PC-9 (cell line): ENCODE measurements at regions not wholly inside any gene's neighbourhood (a gene's known extent, or its start where the extent isn't known, plus 50 kb on each side); places are given as distances from the start of the nearest gene placed in this dataset.

Experiments used
- BruUV-seq: library from RNA; stranded (reverse); fragments of 400-500 nt; replicated peaks from 2 replicates; lab custom pipeline; 2021; lab: Mats Ljungman, UMichigan
- CTCF ChIA-PET: fragments of 300-600 bp; sonication (Branson Sonifier 250); formaldehyde crosslinking; loops from one replicate; lab custom pipeline; 2022; ENCODE audit warnings: antibody characterized with exemption; lab: Charles Lee
- POLR2A ChIA-PET: fragments of 300-600 bp; sonication (Branson Sonifier 250); formaldehyde crosslinking; loops from one replicate; lab custom pipeline; 2022; ENCODE audit warnings: antibody characterized with exemption; ENCODE audit not compliant: unreplicated experiment; lab: Charles Lee
- DNase-seq, 2 experiments: peaks; one replicate each; pipeline versions ENCODE4 v3.0.0 to v3.0.0-alpha.2; 2015 to 2022; ENCODE audit warnings: mixed read lengths in 1 of 2
- H2AFZ ChIP-seq: fragments of 200-600 bp; sonication (generic); 2 replicates; pipeline ENCODE4 v1.8.1; 2017; ENCODE audit warnings: antibody characterized with exemption
- H3F3A ChIP-seq: fragments of 200-600 bp; sonication (generic); 2 replicates; pipeline ENCODE4 v1.8.1; 2017; ENCODE audit warnings: antibody characterized with exemption, mild to moderate bottlenecking, low read depth; ENCODE audit not compliant: insufficient read depth
- H3K27ac ChIP-seq: fragments of 200-600 bp; sonication (generic); 2 replicates; pipeline ENCODE4 v1.6.1; 2016; ENCODE audit warnings: mixed run types
- H3K27me3 ChIP-seq: fragments of 200-600 bp; sonication (generic); 2 replicates; pipeline ENCODE4 v1.6.1; 2016; ENCODE audit warnings: low read depth, mixed run types; ENCODE audit not compliant: insufficient read depth
- H3K36me3 ChIP-seq: fragments of 200-600 bp; sonication (generic); 2 replicates; pipeline ENCODE4 v1.6.1; 2016; ENCODE audit warnings: low read depth, mixed run types
- H3K4me1 ChIP-seq: fragments of 200-600 bp; sonication (generic); replicated peaks from 2 replicates; pipeline ENCODE4 v1.6.1; 2016; ENCODE audit warnings: mixed run types; ENCODE audit not compliant: insufficient read depth
- H3K4me2 ChIP-seq: fragments of 200-600 bp; sonication (generic); 2 replicates; pipeline ENCODE4 v1.6.1; 2017; ENCODE audit warnings: mixed run types
- H3K4me3 ChIP-seq: fragments of 200-600 bp; sonication (generic); 2 replicates; pipeline ENCODE4 v1.6.1; 2016; ENCODE audit warnings: mixed run types
- H3K79me2 ChIP-seq: fragments of 200-600 bp; sonication (generic); 2 replicates; pipeline ENCODE4 v1.6.1; 2017; ENCODE audit warnings: low read depth, mixed run types
- H3K9me2 ChIP-seq: fragments of 200-600 bp; sonication (generic); 2 replicates; pipeline ENCODE4 v1.8.1; 2017; ENCODE audit warnings: mild to moderate bottlenecking; ENCODE audit not compliant: insufficient read depth
- H3K9me3 ChIP-seq: fragments of 200-600 bp; sonication (generic); 2 replicates; pipeline ENCODE4 v1.8.1; 2016; ENCODE audit warnings: low read depth; ENCODE audit not compliant: insufficient read depth
- H4K20me1 ChIP-seq: fragments of 200-600 bp; sonication (generic); 2 replicates; pipeline ENCODE4 v1.8.1; 2017; ENCODE audit not compliant: insufficient read depth
- CTCF ChIP-seq: fragments of 200-600 bp; sonication (generic); conservative IDR thresholded peaks from 2 replicates; pipeline ENCODE4 v1.6.1; 2017; ENCODE audit warnings: mixed run types, antibody characterized with exemption, mild to moderate bottlenecking, moderate library complexity
- EZH2 ChIP-seq: fragments of 200-600 bp; sonication (generic); IDR thresholded peaks from 2 replicates; pipeline ENCODE4 v1.8.0; 2017; ENCODE audit warnings: antibody characterized with exemption, low read depth
- intact Hi-C: fragments of 100-400 bp; cut with micrococcal nuclease; formaldehyde crosslinking; loops from one replicate; pipeline ENCODE4 v1.10.0; 2022; ENCODE audit not compliant: unreplicated experiment

- ChIA-PET POLR2A (no interaction called here), CTCF (no interaction called here)
- no peaks in the 10 kb centered on the region for H3K4me1 ChIP-seq
- H4K20me1 ChIP-seq = no peaks in the 10 kb centered on the region
- TF ChIP-seq CTCF (no peak), EZH2 (no peak)
- no TSS peak for BruUV-seq
- no peaks in the 10 kb centered on the region for H3K27me3 ChIP-seq
- no peaks in the 10 kb centered on the region for H3K36me3 ChIP-seq
- no peaks in the 10 kb centered on the region for H3K9me2 ChIP-seq
- intact Hi-C loops = no loop called here
- H2AFZ ChIP-seq = no peak overlapping the region
- no peak overlapping the region for H3K4me3 ChIP-seq
- no peak for DNase-seq
- no peaks in the 10 kb centered on the region for H3K9me3 ChIP-seq
- H3K27ac ChIP-seq = no peak overlapping the region
- H3F3A ChIP-seq = no peaks in the 10 kb centered on the region
- no peak overlapping the region for H3K4me2 ChIP-seq
- H3K79me2 ChIP-seq = no peaks in the 10 kb centered on the region
Measured at GRCh38 chr5:101517795-101518194, 614.7 kb upstream of the ST8SIA4 start.

- Histone ChIP-seq H3K27ac (no peak overlapping the region), H3F3A (no peaks in the 10 kb centered on the region), H3K27me3 (no peaks in the 10 kb centered on the region), H2AFZ (no peak overlapping the region), H3K4me1 (no peaks in the 10 kb centered on the region), H4K20me1 (no peaks in the 10 kb centered on the region), H3K4me2 (no peak overlapping the region), H3K9me3 (no peaks in the 10 kb centered on the region), H3K9me2 (no peaks in the 10 kb centered on the region), H3K36me3 (no peaks in the 10 kb centered on the region), H3K79me2 (no peaks in the 10 kb centered on the region), H3K4me3 (no peak overlapping the region)
- TF ChIP-seq EZH2 (no peak), CTCF (no peak)
- ChIA-PET POLR2A (no interaction called here), CTCF (no interaction called here)
- intact Hi-C loops = no loop called here
- no TSS peak for BruUV-seq
- no peak for DNase-seq
Measured at GRCh38 chr5:101515721-101516120, 612.6 kb upstream of the ST8SIA4 start.

- H3K27me3 ChIP-seq = no peaks in the 10 kb centered on the region
- H3K27ac ChIP-seq = no peak overlapping the region
- H4K20me1 ChIP-seq = no peaks in the 10 kb centered on the region
- ChIA-PET POLR2A (no interaction called here), CTCF (no interaction called here)
- no peak overlapping the region for H3K4me3 ChIP-seq
- H3K4me1 ChIP-seq = no peaks in the 10 kb centered on the region
- BruUV-seq = no TSS peak
- no peak for DNase-seq
- intact Hi-C loops = no loop called here
- no peaks in the 10 kb centered on the region for H3K9me3 ChIP-seq
- H3F3A ChIP-seq = no peaks in the 10 kb centered on the region
- H3K79me2 ChIP-seq = no peaks in the 10 kb centered on the region
- no peaks in the 10 kb centered on the region for H3K36me3 ChIP-seq
- no peak overlapping the region for H2AFZ ChIP-seq
- H3K9me2 ChIP-seq = no peaks in the 10 kb centered on the region
- H3K4me2 ChIP-seq = no peak overlapping the region
- TF ChIP-seq CTCF = no peak
- TF ChIP-seq EZH2 = no peak
Measured at GRCh38 chr5:101505891-101506570, 602.9 kb upstream of the ST8SIA4 start.
